ENCODE measurements at regions not wholly inside any gene's neighbourhood (a gene's known extent, or its start where the extent isn't known, plus 50 kb on each side); places are given as distances from the start of the nearest gene placed in this dataset.

GRCh38 chr15:88976656-88977055 is 63.5 kb upstream of the MFGE8 start:
- no peak overlapping the region for H3K14ac ChIP-seq (ENCODE audit: insufficient read length)
- H2BK20ac ChIP-seq (ENCODE audit: low read length), result no peak overlapping the region
- no peak overlapping the region for H2BK5ac ChIP-seq (ENCODE audit: low read depth, low read length)
- DNase-seq (ENCODE audit: low read depth in 1 of 2, low spot score in 2 of 2), result no peak
- H3K27ac ChIP-seq (ENCODE audit: low read depth, low read length), result no peak overlapping the region
- no peaks in the 10 kb centered on the region for H3K79me2 ChIP-seq (ENCODE audit: control insufficient read depth in 1 of 2, insufficient read depth in 2 of 2, low read length in 2 of 2)
- H2BK12ac ChIP-seq (ENCODE audit: low read depth, low read length), result no peak overlapping the region
- H3K4me1 ChIP-seq (replicated peaks in 1 of 4; ENCODE audit: control insufficient read depth in 3 of 4, insufficient read depth in 4 of 4, low read length in 3 of 4), result peaks cover 0 to 6% (median 3%) of the 10 kb centered on the region in 4 experiments; a peak in 5 of 7 replicates
- H2AK5ac ChIP-seq (ENCODE audit: low read depth, low read length), result no peak overlapping the region
- no peak overlapping the region for H3K9ac ChIP-seq (replicated peaks in 1 of 4; ENCODE audit: extremely low read depth in 1 of 4, low read depth in 3 of 4, low read length in 3 of 4)
- no peak overlapping the region for H2BK15ac ChIP-seq (ENCODE audit: low read length)
- no peak for FAIRE-seq
- H3K23ac ChIP-seq (ENCODE audit: insufficient read length), result no peak overlapping the region
- no peak overlapping the region for H3K4ac ChIP-seq (replicated peaks; ENCODE audit: insufficient read length, low read depth, low read length)
- POLR2A ChIA-PET (ENCODE audit: partially characterized antibody), result interaction anchor here (8.2 kb wide), 1 partner anchor 16 kb away, joined by 43 read pairs; no protein-coding TSS in a partner anchor
- H3K56ac ChIP-seq (replicated peaks; ENCODE audit: insufficient read length, low read depth, low read length), result no peak overlapping the region
- H4K91ac ChIP-seq (replicated peaks; ENCODE audit: insufficient read length, low read length), result no peak overlapping the region
- CTCF ChIA-PET (ENCODE audit: partially characterized antibody), result interaction anchor here (1.3 kb wide), 1 partner anchor 18 kb away, joined by 3 read pairs; no protein-coding TSS in a partner anchor
- no peak overlapping the region for H3K4me2 ChIP-seq (ENCODE audit: insufficient read depth in 1 of 2, low read depth in 2 of 2, low read length in 2 of 2)
- H2AFZ ChIP-seq (ENCODE audit: low read length), result no peak overlapping the region
- no peaks in the 10 kb centered on the region for H3K23me2 ChIP-seq (ENCODE audit: low read depth, low read length)
- H4K8ac ChIP-seq (ENCODE audit: extremely low read depth, insufficient read depth, low read length), result no peak overlapping the region
- H3K9me3 ChIP-seq (ENCODE audit: insufficient read depth in 2 of 2, low read depth in 1 of 2, low read length in 1 of 2), result peaks cover 5 to 9% of the 10 kb centered on the region in 2 experiments; a peak in 3 of 4 replicates
- H3K18ac ChIP-seq (ENCODE audit: extremely low read depth, low read length), result no peak overlapping the region
- WGBS, 2 experiments (ENCODE audit: extremely low coverage in 1 of 2, insufficient coverage in 1 of 2, insufficient read length in 1 of 2, insufficient replicate concordance in 2 of 2, low coverage in 1 of 2, low lambda C conversion rate in 2 of 2, missing lambda C conversion rate in 1 of 2), result 89% methylated on average over 2 of the region's 2 CpGs; no CpG with 5 or more reads in 1 of the 2 experiments
- H3K36me3 ChIP-seq (ENCODE audit: control insufficient read depth in 2 of 4, insufficient read depth in 4 of 4, low read length in 3 of 4), result no peaks in the 10 kb centered on the region
- no peaks in the 10 kb centered on the region for H3K79me1 ChIP-seq (ENCODE audit: low read depth, low read length)
- no peaks in the 10 kb centered on the region for H3K27me3 ChIP-seq (replicated peaks in 1 of 4; ENCODE audit: control insufficient read depth in 3 of 4, extremely low read depth in 1 of 4, insufficient read depth in 3 of 4, low read length in 3 of 4)
- H4K20me1 ChIP-seq (replicated peaks in 1 of 2; ENCODE audit: control insufficient read depth in 1 of 2, insufficient read depth in 2 of 2, low read length in 2 of 2), result no peaks in the 10 kb centered on the region
- no peak overlapping the region for H2BK120ac ChIP-seq (replicated peaks; ENCODE audit: low read depth, low read length)
- H3K4me3 ChIP-seq (ENCODE audit: extremely low read depth in 1 of 4, insufficient read depth in 2 of 4, low read depth in 3 of 4, low read length in 4 of 4), result no peak overlapping the region
- H4K5ac ChIP-seq (ENCODE audit: insufficient read length, low read depth, low read length), result no peak overlapping the region
- TF ChIP-seq SP2 (IDR thresholded peaks at IDR 0.05; ENCODE audit: low read length) (no peak), GTF2F1 (IDR thresholded peaks at IDR 0.05; ENCODE audit: borderline replicate concordance, low read depth, low read length) (no peak), TAF7 (optimal IDR thresholded peaks at IDR 0.05; ENCODE audit: borderline replicate concordance, low read depth, low read length) (no peak), HDAC6 (IDR thresholded peaks at IDR 0.05; ENCODE audit: low read depth, low read length) (no peak), USF2 (IDR thresholded peaks at IDR 0.05; ENCODE audit: low read length) (no peak), SUZ12 (IDR thresholded peaks at IDR 0.05; ENCODE audit: low read length) (no peak), POLR2A (IDR thresholded peaks at IDR 0.05; ENCODE audit: control extremely low read depth in 1 of 2, low read depth in 2 of 2, low read length in 2 of 2) (no peak), RBBP5 (IDR thresholded peaks at IDR 0.05; ENCODE audit: borderline replicate concordance, low read depth, low read length) (no peak), PHF8 (conservative IDR thresholded peaks at IDR 0.05; ENCODE audit: low read depth, low read length) (no peak), JUN (IDR thresholded peaks at IDR 0.05; ENCODE audit: low read depth, low read length) (no peak), TCF12 (IDR thresholded peaks at IDR 0.05; ENCODE audit: low read depth, low read length) (no peak), CREB1 (IDR thresholded peaks at IDR 0.05) (no peak), CBX5 (IDR thresholded peaks at IDR 0.05; ENCODE audit: low read depth, low read length) (no peak), SP4 (IDR thresholded peaks at IDR 0.05; ENCODE audit: low read length) (no peak), RAD21 (IDR thresholded peaks at IDR 0.05 in 1 of 2, conservative IDR thresholded peaks at IDR 0.05 in 1 of 2; ENCODE audit: low read depth in 2 of 2, low read length in 2 of 2) (no peak)

Measured in H1 (cell line).